ENCODE measurements at regions not wholly inside any gene's neighbourhood (a gene's known extent, or its start where the extent isn't known, plus 50 kb on each side); places are given as distances from the start of the nearest gene placed in this dataset.

GRCh38 chr5:5983261-5983980, 394.9 kb downstream of the MED10 start:
- peak; percentile 51 to 70 for DNase-seq

DNA sequence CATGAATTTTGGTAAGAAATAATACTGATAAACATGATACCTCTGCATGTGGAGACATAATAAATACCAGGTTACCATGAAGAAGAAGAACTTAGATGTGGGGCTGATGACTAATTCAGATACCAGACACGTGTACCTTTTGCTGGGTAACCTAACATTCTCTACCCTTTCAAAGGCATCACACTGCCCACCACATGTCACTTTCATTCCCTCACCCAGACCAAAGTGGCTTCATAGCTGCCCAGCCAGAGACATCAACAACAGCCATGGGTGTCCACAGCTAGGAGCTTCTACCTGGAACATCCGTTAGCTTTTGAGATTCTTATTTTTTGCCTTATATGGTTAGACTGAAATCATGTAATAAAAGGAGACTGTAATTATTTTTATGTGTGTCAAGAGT, 396.8 kb downstream of the MED10 start:
- DNase-seq = no peak

GRCh38 chr5:5980538-5980895, 397.8 kb downstream of the MED10 start:
- DNase-seq = no peak

GRCh38 chr5:5979761-5980537, 398.4 kb downstream of the MED10 start:
- peak in 1 of 2 experiments; percentile 37 for DNase-seq

DNA sequence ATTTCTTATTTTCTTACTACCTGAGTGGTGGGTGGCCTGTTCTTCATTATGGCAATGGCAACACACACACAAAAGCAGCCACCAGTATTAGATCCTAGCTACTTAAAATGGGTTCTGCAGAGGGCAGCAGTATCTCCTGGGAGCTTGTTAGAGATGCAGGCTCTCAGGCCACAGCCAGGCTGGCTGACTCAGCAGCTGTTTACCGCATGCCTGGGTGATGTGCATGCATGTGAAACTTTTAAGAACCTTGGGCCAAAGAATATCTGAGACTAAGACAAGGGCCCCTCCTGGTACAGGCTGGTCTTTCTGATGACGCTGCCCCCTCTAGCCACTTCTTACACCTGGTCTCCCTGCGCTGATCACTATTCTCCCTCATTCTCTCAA, 399.0 kb downstream of the MED10 start:
- peak in 1 of 2 experiments; percentile 31 for DNase-seq

- DNase-seq = no peak
These were observed 399.6 kb downstream of the MED10 start for GRCh38 chr5:5978501-5979376.

DNA sequence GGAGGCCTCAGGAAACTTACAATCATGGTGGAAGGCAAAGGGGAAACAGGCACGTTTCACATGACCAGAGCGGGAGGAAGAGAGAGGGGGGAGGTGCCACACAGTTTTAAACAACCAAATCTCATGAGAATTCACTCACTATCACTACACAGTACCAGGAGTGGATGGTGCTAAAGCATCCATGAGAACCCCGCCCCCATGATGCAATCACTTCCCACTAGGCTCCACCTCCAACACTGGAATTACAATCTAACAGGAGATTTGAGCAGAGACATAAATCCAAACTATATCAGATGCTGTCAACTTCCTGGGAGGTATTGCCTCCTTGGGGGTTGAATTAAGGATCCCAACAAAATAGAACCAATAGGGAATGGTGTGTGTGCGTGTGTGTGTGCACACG, 407.1 kb downstream of the MED10 start:
- no peak for DNase-seq

DNA sequence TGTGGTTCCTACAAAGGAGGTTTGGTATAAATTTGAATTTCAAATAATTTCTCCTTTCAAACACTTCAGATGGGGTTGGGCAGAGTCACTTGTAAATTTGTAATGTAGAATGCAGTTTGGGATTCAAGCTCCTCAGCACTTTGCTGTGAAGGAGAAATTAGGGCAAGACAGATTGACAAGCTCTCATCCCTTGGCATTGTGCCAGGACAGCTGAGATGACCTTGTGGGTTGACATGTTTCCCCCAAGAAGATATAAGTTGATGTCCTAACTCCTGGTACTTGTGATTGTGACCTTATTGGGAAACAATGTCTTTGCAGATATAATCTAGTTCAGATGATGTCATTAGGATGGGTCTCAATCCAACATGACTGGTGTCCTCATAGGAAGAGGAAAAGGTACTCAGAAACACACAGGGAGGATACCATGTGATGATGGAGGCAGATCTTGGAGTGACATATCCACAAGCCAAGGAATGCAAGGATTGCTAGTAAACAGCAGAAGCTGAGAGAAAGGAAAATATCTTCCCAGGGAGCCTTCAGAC, 408.3 kb downstream of the MED10 start:
- no peak for DNase-seq

GRCh38 chr5:5968981-5969380, 409.4 kb downstream of the MED10 start:
- no peak for DNase-seq

GRCh38 chr5:5967944-5968343, 410.4 kb downstream of the MED10 start:
- DNase-seq = no peak

- DNase-seq = no peak
These were observed 411.0 kb downstream of the MED10 start for GRCh38 chr5:5967373-5967772.

GRCh38 chr5:5965132-5965531, 413.2 kb downstream of the MED10 start:
- no peak for DNase-seq

- DNase-seq = no peak
These were observed 414.0 kb downstream of the MED10 start for GRCh38 chr5:5964347-5964746.

DNA sequence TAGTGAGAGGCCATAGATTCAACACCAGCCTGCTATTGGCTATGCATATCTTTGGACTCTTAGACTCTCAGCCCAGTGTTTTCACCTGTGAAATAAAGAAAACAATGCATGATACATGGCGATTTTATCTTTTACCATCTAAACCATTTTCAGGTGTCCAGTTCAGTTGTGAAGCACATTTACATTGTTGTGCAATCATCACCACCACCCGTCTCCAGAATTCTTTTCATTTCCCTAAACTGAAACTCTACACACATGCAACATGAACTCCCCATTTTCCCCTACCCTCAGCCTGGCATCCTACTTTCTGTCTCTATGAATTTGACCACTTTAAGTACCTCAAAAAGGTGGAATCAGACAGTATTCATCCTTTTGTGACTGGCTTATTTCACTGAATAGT, 420.6 kb downstream of the MED10 start:
- DNase-seq = no peak

GRCh38 chr5:5954275-5954598, 424.1 kb downstream of the MED10 start:
- DNase-seq = no peak

GRCh38 chr5:5953584-5954274, 424.6 kb downstream of the MED10 start:
- DNase-seq = peak; percentile 65 to 83

DNA sequence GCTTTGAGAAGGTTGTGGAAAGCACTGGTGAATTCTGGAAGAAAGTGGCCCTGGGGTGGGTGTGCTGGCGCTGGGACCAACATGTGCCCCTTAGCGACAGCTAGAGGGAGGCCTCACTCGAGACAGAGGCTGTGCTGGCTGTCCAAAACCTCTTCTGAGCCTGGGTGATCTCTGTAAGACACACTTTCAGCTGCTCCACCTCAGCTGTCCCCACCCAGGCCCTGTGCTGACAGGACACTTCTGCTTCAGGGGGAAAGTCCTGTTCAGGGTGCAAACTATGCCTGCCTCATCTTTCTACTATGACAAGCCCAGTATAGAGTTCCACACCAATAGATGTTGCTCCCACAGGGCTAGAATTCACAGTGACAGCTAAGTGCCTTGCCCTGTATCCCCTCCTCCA, 426.4 kb downstream of the MED10 start:
- DNase-seq = no peak

DNA sequence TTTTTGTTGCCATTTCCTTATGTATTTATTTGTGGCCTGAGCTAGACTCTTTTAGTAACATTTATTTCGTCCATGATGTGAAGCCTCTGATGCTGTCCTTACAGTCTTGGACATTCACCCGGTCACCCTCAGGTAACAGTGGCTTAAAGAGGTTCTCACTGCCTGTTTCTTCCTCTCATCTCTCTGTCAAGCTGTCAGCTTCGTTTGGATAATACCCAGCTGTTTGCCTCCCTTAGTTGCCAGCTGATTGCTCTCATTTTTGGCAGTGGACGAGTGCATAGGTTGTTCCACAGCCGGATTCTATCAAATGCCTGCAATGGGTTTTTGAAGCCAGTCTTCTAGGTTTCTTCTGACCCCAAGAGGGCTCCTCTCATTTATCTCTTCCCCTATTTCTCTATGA, 427.7 kb downstream of the MED10 start:
- DNase-seq = no peak

DNA sequence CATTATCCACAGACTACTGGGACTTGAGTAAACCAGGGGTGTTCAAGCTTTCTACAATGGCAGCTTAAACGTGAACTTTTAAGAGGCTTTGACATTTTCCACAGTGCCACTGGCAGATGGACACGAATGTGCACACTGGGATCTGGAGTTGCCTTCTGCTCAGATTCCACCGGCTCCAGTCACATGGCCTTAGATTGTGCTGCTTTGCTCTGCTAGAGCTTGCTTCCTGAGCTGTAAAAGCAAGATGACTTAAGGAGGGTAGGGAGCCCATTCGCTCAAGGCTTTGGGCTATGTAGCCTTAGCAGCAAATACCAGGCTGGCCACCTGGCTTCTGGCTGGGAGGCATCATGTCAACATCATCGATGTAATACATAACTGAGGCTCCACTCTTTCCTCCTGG, 436.9 kb downstream of the MED10 start:
- no peak for DNase-seq

DNA sequence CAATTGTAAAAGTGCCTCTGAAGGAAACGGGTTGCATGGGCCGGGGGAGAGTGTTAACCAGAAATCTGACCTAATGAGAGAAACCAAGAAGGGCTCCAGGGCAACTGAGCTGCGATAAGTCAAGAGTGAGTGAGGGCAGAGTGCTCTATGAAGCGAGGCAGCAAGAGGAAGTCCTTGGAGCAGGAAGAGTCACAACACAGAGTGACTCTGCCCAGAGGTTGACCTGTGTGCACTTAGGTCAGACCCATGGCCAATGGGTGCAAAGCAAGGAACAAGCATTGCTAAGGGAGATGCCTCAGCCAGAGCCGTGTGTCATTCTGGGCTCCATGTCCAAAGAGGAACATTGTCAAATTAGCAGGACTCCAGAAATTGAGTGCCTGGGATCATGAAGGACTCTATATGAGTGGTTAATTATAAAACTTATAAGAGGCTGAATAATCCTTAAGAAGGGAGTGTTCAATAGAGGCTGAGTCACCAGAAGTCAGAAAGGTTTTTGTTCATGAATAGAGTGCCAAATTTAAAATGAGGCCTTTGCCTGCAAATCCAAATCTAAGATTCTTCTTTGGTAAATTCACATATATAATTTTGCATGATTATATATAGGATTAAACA, 438.5 kb downstream of the MED10 start:
- no peak for DNase-seq

GRCh38 chr5:5933651-5934050, 444.7 kb downstream of the MED10 start:
- no peak for DNase-seq

GRCh38 chr5:5932824-5933223, 445.5 kb downstream of the MED10 start:
- DNase-seq = no peak
